GM23338 (cell line): ENCODE measurements at regions not wholly inside any gene's neighbourhood (a gene's known extent, or its start where the extent isn't known, plus 50 kb on each side); places are given as distances from the start of the nearest gene placed in this dataset.

Source experiments
- ATAC-seq: fragments of 200-7000 bp; cut with Tn5 transposase; 3 replicates; pipeline ENCODE4 v1.9.1; 2020
- DNase-seq: peaks from one replicate; pipeline ENCODE4 v3.0.0-alpha.2; 2015; ENCODE audit warnings: low spot score
- H2AFZ ChIP-seq: fragments of 200-600 bp; sonication (generic); 2 replicates; pipeline ENCODE4 v1.8.0; 2016; ENCODE audit warnings: antibody characterized with exemption, mild to moderate bottlenecking, moderate library complexity
- H3F3A ChIP-seq: fragments of 200-600 bp; sonication (generic); replicated peaks from 2 replicates; pipeline ENCODE4 v1.8.0; 2017; ENCODE audit warnings: antibody characterized with exemption, mixed run types, low read depth
- H3K27ac ChIP-seq: fragments of 200-600 bp; sonication (generic); 2 replicates; pipeline ENCODE4 v1.6.1; 2016; ENCODE audit warnings: low read depth
- H3K27me3 ChIP-seq: fragments of 200-600 bp; sonication (generic); 2 replicates; pipeline ENCODE4 v1.8.0; 2016; ENCODE audit warnings: mild to moderate bottlenecking, mixed run types, moderate library complexity; ENCODE audit not compliant: insufficient read depth
- H3K36me3 ChIP-seq: fragments of 200-600 bp; sonication (generic); 2 replicates; pipeline ENCODE4 v1.8.0; 2016; ENCODE audit warnings: mild to moderate bottlenecking; ENCODE audit not compliant: insufficient read depth
- H3K4me1 ChIP-seq: fragments of 200-600 bp; sonication (generic); 2 replicates; pipeline ENCODE4 v1.8.0; 2016; ENCODE audit warnings: mild to moderate bottlenecking, moderate library complexity; ENCODE audit not compliant: insufficient read depth
- H3K4me2 ChIP-seq: fragments of 200-600 bp; sonication (generic); 2 replicates; pipeline ENCODE4 v1.7.1; 2017; ENCODE audit warnings: mixed run types
- H3K4me3 ChIP-seq: fragments of 200-600 bp; sonication (generic); 2 replicates; pipeline ENCODE4 v1.6.1; 2016; ENCODE audit warnings: mixed run types
- H3K79me2 ChIP-seq: fragments of 200-600 bp; sonication (generic); replicated peaks from 2 replicates; pipeline ENCODE4 v1.8.0; 2017; ENCODE audit warnings: mild to moderate bottlenecking; ENCODE audit not compliant: insufficient read depth
- H3K9me2 ChIP-seq: fragments of 200-600 bp; sonication (generic); 2 replicates; pipeline ENCODE4 v1.8.0; 2017; ENCODE audit not compliant: insufficient read depth
- H4K20me1 ChIP-seq: fragments of 200-600 bp; sonication (generic); replicated peaks from 2 replicates; pipeline ENCODE4 v1.8.0; 2017; ENCODE audit warnings: mild to moderate bottlenecking; ENCODE audit not compliant: insufficient read depth
- H3K27ac Mint-ChIP-seq: 2 replicates; pipeline ENCODE4 v1.8.0; 2020; ENCODE audit warnings: inconsistent platforms, mild to moderate bottlenecking, moderate library complexity, mixed read lengths
- H3K27me3 Mint-ChIP-seq: 3 replicates; pipeline ENCODE4 v1.8.0; 2022; ENCODE audit warnings: low read depth, mild to moderate bottlenecking, moderate library complexity, mixed read lengths, inconsistent platforms; ENCODE audit not compliant: insufficient read depth, poor library complexity
- H3K36me3 Mint-ChIP-seq: 3 replicates; pipeline ENCODE4 v1.8.0; 2021; ENCODE audit warnings: low read depth, mild to moderate bottlenecking, inconsistent platforms, moderate library complexity, mixed read lengths
- H3K4me1 Mint-ChIP-seq: 3 replicates; pipeline ENCODE4 v1.8.0; 2020; ENCODE audit warnings: mild to moderate bottlenecking, inconsistent platforms, mixed read lengths
- H3K4me3 Mint-ChIP-seq: 3 replicates; pipeline ENCODE4 v1.8.0; 2021; ENCODE audit warnings: moderate library complexity, mild to moderate bottlenecking, inconsistent platforms, mixed read lengths
- H3K9me3 Mint-ChIP-seq: 3 replicates; pipeline ENCODE4 v1.8.0; 2020; ENCODE audit warnings: moderate library complexity, mild to moderate bottlenecking, inconsistent platforms, mixed read lengths
- CREB1 ChIP-seq: fragments of 250-450 bp; sonication (Bioruptor Pico); IDR thresholded peaks from 2 replicates; pipeline ENCODE4 v1.5.0; 2020; ENCODE audit warnings: low read depth, mild to moderate bottlenecking, moderate library complexity
- EZH2 ChIP-seq: fragments of 200-600 bp; sonication (generic); IDR thresholded peaks from one replicate; pipeline ENCODE4 v1.8.0; 2017; ENCODE audit warnings: antibody characterized with exemption, mild to moderate bottlenecking, low read depth; ENCODE audit not compliant: unreplicated experiment
- EZH2phosphoT487 ChIP-seq: fragments of 200-600 bp; sonication (generic); IDR thresholded peaks from one replicate; pipeline ENCODE4 v1.8.1; 2018; ENCODE audit warnings: antibody characterized with exemption; ENCODE audit not compliant: unreplicated experiment
- JUNB ChIP-seq: IDR thresholded peaks from one replicate; pipeline ENCODE4 v1.6.1; 2016; ENCODE audit warnings: antibody characterized with exemption; ENCODE audit not compliant: unreplicated experiment
- NANOG ChIP-seq: IDR thresholded peaks from 2 replicates; pipeline ENCODE4 v1.6.1; 2016; ENCODE audit warnings: antibody characterized with exemption, borderline replicate concordance
- POLR2AphosphoS5 ChIP-seq: IDR thresholded peaks from 2 replicates; pipeline ENCODE4 v1.6.1; 2016; ENCODE audit warnings: antibody characterized with exemption, low read depth
- STAT1 ChIP-seq: IDR thresholded peaks from one replicate; pipeline ENCODE4 v1.6.1; 2016; ENCODE audit warnings: antibody characterized with exemption; ENCODE audit not compliant: unreplicated experiment
- ZNF114 ChIP-seq: fragments of 250-450 bp; sonication (Bioruptor Pico); IDR thresholded peaks from 2 replicates; pipeline ENCODE4 v1.5.0; 2020; ENCODE audit warnings: mild to moderate bottlenecking, moderate library complexity
- ZNF331 ChIP-seq: fragments of 250-450 bp; sonication (Bioruptor Pico); IDR thresholded peaks from 2 replicates; pipeline ENCODE4 v1.5.0; 2020; ENCODE audit warnings: low read depth, mild to moderate bottlenecking, moderate library complexity
- TF ChIP-seq, protein P1 (sequence below): fragments of 250-450 bp; sonication (Bioruptor Pico); IDR thresholded peaks from 2 replicates; pipeline ENCODE4 v1.5.0; 2020; ENCODE audit warnings: mild to moderate bottlenecking, moderate library complexity
- TF ChIP-seq, protein P2 (sequence below): IDR thresholded peaks from 2 replicates; pipeline ENCODE4 v1.6.1; 2016; ENCODE audit warnings: antibody characterized with exemption
- TF ChIP-seq, protein P3 (sequence below): IDR thresholded peaks from one replicate; pipeline ENCODE4 v1.6.1; 2018; ENCODE audit warnings: antibody characterized with exemption; ENCODE audit not compliant: unreplicated experiment
- TF ChIP-seq, protein P4 (sequence below), 2 experiments: fragments of 200-600 bp in 1 of 2; sonication (generic) in 1 of 2; conservative IDR thresholded peaks; 2 replicates each; pipeline versions ENCODE4 v1.5.1 to v1.6.1; 2016 to 2017; ENCODE audit warnings: antibody characterized with exemption in 2 of 2, low read depth in 2 of 2, mild to moderate bottlenecking in 2 of 2, moderate library complexity in 1 of 2

DNA sequence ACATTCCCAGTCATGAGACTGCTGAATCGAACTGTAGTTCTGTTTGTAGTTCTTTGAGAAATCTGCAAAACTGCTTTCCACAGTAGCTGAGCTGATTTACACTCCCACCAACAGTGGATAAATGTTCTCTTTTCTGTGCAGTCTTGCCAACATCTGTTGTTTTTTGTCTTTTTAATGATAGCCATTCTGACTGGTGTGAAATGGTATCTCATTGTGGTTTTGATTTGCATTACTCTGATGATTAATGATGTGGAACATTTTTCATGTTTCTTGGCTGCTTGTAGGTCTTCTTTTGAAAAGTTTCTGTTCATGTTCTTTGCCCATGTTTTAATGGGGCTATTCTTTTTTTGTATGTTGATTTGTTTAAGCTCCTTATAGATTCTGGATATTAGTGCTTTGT lies 187.3 kb upstream of the TLE4 start:
- no peaks in the 10 kb centered on the region for H3F3A ChIP-seq
- ATAC-seq (no peak), DNase-seq (no peak)
- no peaks in the 10 kb centered on the region for H3K79me2 ChIP-seq
- H3K4me2 ChIP-seq, result no peak overlapping the region
- Mint-ChIP-seq H3K36me3 (peaks cover 3% of the 10 kb centered on the region; the same call in 1 of the 3 replicates), H3K27me3 (peaks cover 2% of the 10 kb centered on the region), H3K27ac (no peak overlapping the region), H3K4me1 (peaks cover 16% of the 10 kb centered on the region; the same call in 2 of the 3 replicates), H3K4me3 (no peak overlapping the region), H3K9me3 (peaks cover 5% of the 10 kb centered on the region)
- H3K27ac ChIP-seq, result no peak overlapping the region
- H2AFZ ChIP-seq, result no peak overlapping the region
- no peak for TF ChIP-seq ZNF331 (CRISPR knock-in tag)
- TF ChIP-seq, protein P1, sequence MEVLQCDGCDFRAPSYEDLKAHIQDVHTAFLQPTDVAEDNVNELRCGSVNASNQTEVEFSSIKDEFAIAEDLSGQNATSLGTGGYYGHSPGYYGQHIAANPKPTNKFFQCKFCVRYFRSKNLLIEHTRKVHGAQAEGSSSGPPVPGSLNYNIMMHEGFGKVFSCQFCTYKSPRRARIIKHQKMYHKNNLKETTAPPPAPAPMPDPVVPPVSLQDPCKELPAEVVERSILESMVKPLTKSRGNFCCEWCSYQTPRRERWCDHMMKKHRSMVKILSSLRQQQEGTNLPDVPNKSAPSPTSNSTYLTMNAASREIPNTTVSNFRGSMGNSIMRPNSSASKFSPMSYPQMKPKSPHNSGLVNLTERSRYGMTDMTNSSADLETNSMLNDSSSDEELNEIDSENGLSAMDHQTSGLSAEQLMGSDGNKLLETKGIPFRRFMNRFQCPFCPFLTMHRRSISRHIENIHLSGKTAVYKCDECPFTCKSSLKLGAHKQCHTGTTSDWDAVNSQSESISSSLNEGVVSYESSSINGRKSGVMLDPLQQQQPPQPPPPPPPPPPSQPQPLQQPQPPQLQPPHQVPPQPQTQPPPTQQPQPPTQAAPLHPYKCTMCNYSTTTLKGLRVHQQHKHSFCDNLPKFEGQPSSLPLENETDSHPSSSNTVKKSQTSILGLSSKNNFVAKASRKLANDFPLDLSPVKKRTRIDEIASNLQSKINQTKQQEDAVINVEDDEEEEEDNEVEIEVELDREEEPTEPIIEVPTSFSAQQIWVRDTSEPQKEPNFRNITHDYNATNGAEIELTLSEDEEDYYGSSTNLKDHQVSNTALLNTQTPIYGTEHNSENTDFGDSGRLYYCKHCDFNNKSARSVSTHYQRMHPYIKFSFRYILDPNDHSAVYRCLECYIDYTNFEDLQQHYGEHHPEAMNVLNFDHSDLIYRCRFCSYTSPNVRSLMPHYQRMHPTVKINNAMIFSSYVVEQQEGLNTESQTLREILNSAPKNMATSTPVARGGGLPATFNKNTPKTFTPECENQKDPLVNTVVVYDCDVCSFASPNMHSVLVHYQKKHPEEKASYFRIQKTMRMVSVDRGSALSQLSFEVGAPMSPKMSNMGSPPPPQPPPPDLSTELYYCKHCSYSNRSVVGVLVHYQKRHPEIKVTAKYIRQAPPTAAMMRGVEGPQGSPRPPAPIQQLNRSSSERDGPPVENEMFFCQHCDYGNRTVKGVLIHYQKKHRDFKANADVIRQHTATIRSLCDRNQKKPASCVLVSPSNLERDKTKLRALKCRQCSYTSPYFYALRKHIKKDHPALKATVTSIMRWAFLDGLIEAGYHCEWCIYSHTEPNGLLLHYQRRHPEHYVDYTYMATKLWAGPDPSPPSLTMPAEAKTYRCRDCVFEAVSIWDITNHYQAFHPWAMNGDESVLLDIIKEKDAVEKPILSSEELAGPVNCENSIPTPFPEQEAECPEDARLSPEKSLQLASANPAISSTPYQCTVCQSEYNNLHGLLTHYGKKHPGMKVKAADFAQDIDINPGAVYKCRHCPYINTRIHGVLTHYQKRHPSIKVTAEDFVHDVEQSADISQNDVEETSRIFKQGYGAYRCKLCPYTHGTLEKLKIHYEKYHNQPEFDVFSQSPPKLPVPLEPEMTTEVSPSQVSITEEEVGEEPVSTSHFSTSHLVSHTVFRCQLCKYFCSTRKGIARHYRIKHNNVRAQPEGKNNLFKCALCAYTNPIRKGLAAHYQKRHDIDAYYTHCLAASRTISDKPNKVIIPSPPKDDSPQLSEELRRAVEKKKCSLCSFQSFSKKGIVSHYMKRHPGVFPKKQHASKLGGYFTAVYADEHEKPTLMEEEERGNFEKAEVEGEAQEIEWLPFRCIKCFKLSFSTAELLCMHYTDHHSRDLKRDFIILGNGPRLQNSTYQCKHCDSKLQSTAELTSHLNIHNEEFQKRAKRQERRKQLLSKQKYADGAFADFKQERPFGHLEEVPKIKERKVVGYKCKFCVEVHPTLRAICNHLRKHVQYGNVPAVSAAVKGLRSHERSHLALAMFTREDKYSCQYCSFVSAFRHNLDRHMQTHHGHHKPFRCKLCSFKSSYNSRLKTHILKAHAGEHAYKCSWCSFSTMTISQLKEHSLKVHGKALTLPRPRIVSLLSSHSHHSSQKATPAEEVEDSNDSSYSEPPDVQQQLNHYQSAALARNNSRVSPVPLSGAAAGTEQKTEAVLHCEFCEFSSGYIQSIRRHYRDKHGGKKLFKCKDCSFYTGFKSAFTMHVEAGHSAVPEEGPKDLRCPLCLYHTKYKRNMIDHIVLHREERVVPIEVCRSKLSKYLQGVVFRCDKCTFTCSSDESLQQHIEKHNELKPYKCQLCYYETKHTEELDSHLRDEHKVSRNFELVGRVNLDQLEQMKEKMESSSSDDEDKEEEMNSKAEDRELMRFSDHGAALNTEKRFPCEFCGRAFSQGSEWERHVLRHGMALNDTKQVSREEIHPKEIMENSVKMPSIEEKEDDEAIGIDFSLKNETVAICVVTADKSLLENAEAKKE, result no peak
- no peak for TF ChIP-seq POLR2AphosphoS5
- TF ChIP-seq, protein P2, sequence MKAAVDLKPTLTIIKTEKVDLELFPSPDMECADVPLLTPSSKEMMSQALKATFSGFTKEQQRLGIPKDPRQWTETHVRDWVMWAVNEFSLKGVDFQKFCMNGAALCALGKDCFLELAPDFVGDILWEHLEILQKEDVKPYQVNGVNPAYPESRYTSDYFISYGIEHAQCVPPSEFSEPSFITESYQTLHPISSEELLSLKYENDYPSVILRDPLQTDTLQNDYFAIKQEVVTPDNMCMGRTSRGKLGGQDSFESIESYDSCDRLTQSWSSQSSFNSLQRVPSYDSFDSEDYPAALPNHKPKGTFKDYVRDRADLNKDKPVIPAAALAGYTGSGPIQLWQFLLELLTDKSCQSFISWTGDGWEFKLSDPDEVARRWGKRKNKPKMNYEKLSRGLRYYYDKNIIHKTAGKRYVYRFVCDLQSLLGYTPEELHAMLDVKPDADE, result no peak
- TF ChIP-seq EZH2phosphoT487, result no peak
- TF ChIP-seq JUNB, result no peak
- TF ChIP-seq STAT1, result no peak
- TF ChIP-seq, protein P3, sequence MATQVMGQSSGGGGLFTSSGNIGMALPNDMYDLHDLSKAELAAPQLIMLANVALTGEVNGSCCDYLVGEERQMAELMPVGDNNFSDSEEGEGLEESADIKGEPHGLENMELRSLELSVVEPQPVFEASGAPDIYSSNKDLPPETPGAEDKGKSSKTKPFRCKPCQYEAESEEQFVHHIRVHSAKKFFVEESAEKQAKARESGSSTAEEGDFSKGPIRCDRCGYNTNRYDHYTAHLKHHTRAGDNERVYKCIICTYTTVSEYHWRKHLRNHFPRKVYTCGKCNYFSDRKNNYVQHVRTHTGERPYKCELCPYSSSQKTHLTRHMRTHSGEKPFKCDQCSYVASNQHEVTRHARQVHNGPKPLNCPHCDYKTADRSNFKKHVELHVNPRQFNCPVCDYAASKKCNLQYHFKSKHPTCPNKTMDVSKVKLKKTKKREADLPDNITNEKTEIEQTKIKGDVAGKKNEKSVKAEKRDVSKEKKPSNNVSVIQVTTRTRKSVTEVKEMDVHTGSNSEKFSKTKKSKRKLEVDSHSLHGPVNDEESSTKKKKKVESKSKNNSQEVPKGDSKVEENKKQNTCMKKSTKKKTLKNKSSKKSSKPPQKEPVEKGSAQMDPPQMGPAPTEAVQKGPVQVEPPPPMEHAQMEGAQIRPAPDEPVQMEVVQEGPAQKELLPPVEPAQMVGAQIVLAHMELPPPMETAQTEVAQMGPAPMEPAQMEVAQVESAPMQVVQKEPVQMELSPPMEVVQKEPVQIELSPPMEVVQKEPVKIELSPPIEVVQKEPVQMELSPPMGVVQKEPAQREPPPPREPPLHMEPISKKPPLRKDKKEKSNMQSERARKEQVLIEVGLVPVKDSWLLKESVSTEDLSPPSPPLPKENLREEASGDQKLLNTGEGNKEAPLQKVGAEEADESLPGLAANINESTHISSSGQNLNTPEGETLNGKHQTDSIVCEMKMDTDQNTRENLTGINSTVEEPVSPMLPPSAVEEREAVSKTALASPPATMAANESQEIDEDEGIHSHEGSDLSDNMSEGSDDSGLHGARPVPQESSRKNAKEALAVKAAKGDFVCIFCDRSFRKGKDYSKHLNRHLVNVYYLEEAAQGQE, result no peak
- no peak for TF ChIP-seq ZNF114 (CRISPR knock-in tag)
- no peak for TF ChIP-seq EZH2
- no peak for TF ChIP-seq CREB1 (CRISPR knock-in tag)
- TF ChIP-seq, protein P4, sequence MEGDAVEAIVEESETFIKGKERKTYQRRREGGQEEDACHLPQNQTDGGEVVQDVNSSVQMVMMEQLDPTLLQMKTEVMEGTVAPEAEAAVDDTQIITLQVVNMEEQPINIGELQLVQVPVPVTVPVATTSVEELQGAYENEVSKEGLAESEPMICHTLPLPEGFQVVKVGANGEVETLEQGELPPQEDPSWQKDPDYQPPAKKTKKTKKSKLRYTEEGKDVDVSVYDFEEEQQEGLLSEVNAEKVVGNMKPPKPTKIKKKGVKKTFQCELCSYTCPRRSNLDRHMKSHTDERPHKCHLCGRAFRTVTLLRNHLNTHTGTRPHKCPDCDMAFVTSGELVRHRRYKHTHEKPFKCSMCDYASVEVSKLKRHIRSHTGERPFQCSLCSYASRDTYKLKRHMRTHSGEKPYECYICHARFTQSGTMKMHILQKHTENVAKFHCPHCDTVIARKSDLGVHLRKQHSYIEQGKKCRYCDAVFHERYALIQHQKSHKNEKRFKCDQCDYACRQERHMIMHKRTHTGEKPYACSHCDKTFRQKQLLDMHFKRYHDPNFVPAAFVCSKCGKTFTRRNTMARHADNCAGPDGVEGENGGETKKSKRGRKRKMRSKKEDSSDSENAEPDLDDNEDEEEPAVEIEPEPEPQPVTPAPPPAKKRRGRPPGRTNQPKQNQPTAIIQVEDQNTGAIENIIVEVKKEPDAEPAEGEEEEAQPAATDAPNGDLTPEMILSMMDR (conservative IDR thresholded peaks at IDR 0.05; ENCODE audit: low read depth in 2 of 2), result no peak
- TF ChIP-seq NANOG, result no peak
- H4K20me1 ChIP-seq, result no peaks in the 10 kb centered on the region
- no peaks in the 10 kb centered on the region; the same call in none of the 2 replicates for H3K9me2 ChIP-seq
- no peaks in the 10 kb centered on the region for H3K36me3 ChIP-seq
- H3K27me3 ChIP-seq, result no peaks in the 10 kb centered on the region
- H3K4me1 ChIP-seq, result peaks cover 6% of the 10 kb centered on the region; the same call in 1 of the 2 replicates
- H3K4me3 ChIP-seq, result no peak overlapping the region
